NCI-H748 treated with DMSO at 0.1 percent for 48 hours (cell line): ENCODE measurements at regions not wholly inside any gene's neighbourhood (a gene's known extent, or its start where the extent isn't known, plus 50 kb on each side); places are given as distances from the start of the nearest gene placed in this dataset.

Experiments used
- DNase-seq: peaks from one replicate; lab custom pipeline; 2025; lab: John Stamatoyannopoulos, UW

DNA sequence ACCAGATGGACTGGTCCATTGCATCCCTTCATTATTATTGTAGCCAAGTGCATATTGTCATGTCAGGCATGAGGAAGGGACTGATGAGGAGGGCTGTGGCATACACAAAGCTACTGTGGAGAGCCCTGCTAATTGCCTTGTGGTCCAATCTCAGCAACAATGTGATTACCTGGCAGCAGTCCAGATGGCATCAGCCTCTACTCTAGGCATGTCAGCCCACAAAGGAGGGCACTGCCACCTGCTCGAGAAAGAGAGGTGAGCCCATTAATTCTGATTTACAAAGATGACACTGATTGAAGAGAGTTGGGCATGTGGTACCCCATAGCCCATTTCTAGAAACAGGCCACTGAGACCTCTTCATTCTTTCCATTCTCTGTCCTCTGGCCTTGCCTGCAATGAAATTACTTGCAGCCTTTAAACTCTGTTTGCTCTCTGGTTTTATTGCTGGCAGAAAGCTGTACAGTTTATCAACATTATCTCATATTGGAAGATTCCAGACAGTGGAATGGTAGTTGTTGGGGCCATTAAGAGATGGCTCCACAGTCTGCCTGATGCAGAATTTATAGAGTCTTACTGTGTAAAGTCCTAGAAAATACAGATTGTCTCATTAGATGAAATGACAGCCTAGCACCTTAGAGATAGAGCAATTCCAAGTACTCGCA lies 307.7 kb downstream of the ARPP21 start:
- no peak for DNase-seq

DNA sequence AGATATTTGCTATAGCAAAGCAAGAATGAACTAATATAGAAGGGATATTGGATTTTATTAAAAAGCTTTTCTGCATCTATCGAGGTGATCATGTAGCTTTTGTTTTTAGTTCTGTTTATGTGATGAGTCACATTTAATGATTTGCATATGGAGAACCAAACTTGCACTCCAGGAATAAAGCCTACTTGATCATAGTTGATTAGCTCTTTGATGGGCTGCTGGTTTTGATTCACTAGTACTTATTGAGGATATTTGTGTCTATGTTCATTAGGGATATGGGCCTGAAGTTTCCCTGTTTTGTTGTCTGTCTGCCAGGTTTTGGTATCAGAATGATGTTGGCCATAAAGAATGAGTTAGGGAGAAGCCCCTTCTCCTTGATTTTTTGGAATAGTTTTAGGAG lies 310.7 kb downstream of the ARPP21 start:
- DNase-seq: no peak

DNA sequence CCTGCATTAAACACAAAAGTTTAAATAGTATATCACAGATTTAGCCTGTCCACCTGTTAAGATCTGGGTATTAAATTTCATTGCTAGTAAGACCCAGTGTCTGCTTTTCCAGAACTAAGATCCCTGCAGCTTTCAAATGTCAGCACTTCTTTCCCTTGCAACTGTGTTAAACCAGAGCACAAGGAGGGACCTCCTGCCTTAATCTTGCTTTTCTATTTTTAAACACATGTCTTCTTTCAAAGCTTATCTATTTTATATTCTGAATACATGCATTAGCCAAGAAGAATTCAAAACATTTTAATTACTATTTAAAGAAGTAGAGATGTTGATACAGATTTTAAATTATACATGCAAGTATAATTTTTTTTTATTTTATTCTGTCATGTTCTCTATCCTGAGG lies 315.1 kb downstream of the ARPP21 start:
- no peak for DNase-seq

DNA sequence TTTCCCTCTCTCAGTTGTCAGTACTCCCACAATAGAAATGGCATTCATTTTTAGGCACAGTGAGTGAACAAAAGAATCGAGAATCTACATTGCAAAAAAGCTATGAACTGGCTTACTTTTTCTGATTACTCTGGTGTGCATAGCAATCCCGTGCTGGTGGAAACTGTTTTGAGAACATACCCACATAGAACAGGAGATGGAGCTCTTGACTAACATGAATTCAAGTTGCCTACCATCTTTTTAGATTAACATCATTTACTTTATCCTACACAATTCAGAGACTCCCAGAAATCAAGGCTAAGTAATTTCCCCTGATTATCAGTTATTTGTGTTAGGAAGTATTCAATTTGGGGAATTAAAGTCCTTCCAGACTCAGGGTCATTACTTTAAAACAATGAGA lies 326.6 kb downstream of the ARPP21 start:
- no peak for DNase-seq

DNA sequence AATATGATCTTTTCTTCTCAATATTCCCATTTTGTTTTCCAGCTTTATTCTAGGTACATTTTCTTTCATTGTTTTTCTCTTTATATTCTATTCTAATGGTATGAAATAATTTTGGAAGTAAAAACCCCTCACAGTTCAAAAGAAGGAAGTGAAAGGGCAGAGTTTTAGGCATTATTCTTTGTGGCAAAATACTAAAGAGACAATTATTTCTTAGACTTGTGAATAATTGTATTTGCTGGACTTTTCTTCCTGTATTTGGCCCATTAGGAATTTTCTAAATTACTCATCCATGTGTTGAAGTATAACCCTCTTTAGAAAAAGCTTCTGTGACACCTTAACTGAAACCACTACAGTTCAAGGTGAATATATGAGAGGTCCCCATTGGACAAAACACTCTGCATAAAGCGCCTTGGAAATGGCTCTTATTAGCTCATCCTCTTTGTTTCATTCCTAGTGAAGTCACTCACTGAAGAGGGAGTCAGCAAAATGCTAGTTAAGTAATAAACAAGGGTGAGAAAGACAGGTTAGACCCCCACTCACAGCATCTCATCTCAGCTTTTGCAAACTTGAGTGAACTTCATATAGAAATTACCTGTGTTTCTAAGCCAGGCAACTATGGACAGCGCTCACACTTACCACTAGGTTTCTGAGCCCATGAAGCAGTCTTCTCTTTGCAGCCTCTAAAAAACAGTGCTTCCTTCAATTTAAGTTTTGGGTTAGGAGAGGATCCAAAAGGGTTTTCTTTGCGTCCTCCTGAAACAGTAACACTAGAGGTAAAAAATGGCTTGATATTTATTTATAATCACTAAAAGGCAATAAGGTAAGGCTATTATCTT lies 327.5 kb downstream of the ARPP21 start:
- DNase-seq: no peak

GRCh38 chr3:35968043-35968622 lies 328.8 kb downstream of the ARPP21 start:
- no peak for DNase-seq

GRCh38 chr3:35969406-35969805 lies 330.1 kb downstream of the ARPP21 start:
- DNase-seq: no peak

DNA sequence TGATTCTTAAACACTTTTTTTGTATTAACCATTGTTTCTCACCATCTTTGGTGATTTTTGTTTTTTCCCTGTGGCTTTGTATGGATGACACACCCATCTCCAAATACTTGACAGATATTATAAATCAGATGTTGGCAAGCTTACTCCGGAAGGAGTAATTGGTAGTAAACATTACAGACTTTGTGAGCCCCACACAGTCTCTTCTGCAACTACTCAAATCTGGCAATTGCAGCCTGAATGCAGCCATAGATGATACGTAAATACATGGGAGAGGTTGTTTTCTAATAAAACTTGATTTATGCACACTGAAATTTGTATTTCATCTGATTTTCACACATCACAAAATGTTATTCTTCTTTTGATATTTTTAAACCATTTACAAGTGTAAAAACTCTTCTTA lies 331.5 kb downstream of the ARPP21 start:
- no peak for DNase-seq

DNA sequence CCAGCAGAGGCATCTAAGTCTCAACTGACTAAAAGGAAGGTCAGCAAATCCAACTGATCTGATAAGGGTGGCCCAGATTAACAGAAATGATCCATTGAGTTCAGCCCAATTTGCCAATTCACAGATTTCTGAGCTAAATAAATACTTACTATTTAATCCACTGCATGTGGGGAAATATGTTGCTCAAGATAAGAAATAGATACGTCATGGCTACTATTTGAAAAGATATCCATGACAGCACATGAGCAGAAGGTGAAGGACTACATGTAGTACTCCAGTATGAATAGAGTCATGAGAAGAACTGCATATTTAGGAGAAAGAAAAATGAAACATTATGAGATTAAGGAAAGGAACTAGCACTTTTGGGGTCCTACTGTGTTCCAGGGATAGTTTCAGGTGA lies 332.4 kb downstream of the ARPP21 start:
- DNase-seq: no peak

- DNase-seq: no peak
Measured at GRCh38 chr3:35974872-35975271, 335.5 kb downstream of the ARPP21 start.

GRCh38 chr3:35986161-35986560 lies 346.8 kb downstream of the ARPP21 start:
- DNase-seq: no peak

DNA sequence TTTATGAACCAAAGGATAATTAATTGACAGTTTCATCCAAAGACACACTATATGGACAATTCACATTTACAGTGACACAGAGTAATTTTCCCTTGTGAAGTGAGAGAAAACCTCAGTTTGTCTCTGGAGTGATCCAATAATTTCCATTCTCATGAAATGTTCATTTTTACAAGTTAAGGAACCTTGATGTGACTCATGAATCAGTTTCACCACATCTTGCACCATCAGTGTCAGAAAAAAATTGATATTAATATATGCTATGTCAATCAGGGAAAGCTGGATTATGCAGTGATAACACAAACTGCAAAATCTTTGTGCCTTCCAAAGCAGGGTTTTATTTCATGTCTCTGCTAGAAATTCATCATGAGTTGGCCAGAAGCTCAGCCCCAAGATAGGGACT lies 348.1 kb downstream of the ARPP21 start:
- no peak for DNase-seq

- no peak for DNase-seq
Measured at GRCh38 chr3:35992041-35992440, 352.7 kb downstream of the ARPP21 start.

- DNase-seq: no peak
Measured at GRCh38 chr3:36011791-36012190, 368.5 kb upstream of the STAC start.

GRCh38 chr3:36013425-36013824 lies 366.9 kb upstream of the STAC start:
- DNase-seq: no peak

DNA sequence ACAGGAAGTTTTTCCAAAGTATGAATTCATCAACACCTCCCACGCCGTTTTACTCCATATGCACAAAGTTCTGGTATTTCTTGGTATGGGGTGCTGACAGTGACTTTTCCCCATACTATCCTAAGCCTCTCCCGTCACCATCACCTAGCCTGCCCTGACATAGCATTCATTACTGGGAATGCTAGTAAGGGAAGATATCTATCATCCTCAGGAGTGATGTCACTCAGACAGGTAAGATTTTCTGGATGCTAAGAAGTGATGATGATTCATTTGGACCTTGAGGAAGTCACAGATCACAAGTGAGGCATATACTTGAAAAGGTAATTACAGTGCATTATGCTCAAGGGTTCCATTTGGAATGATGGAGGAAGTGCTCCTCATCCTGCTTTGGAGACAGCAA lies 355.1 kb upstream of the STAC start:
- no peak for DNase-seq

- DNase-seq: no peak
Measured at GRCh38 chr3:36032180-36033047, 347.9 kb upstream of the STAC start.

GRCh38 chr3:36058404-36059030 lies 321.8 kb upstream of the STAC start:
- no peak for DNase-seq

GRCh38 chr3:36060950-36061349 lies 319.4 kb upstream of the STAC start:
- DNase-seq: no peak

- no peak for DNase-seq
Measured at GRCh38 chr3:36063992-36064391, 316.3 kb upstream of the STAC start.

DNA sequence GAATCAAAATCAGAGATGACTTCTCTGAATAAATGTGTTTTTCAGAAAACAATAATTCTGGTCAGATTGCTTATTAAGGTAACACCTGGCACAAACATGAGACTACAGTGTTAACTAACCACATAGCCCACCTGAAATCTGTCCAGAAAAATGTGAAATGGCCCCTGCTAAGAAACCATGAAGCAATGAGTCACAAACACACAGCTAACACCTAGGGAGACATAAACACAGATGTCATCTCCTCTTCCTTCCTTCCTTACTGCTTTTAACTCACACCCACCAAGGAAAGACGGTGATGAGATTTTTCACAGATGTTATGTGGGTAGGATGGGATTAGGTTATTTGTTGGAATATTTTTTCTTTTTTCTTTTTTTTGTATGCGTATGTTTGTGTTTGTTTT lies 315.0 kb upstream of the STAC start:
- DNase-seq: no peak

DNA sequence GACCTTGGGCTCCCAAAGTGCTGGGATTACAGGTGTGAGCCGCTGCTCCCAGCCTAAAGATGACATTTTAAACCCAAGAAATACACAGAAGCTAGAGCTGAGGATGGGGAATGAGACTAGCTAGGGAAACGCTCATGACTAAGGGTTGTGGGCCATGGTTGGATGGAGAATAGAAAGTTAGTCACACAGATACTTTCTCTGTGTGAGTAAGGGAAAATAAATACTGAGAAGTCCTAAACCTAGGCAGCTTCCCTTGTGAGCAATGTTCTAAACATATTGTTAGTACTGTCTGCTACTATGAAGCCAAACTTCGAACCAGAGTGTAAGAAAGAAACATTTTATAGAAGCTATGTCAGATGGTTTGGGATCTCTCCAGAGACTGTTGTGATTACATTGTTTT lies 304.8 kb upstream of the STAC start:
- no peak for DNase-seq
